NOMO-1 treated with DMSO at 0.1 percent for 48 hours (cell line): ENCODE measurements at regions not wholly inside any gene's neighbourhood (a gene's known extent, or its start where the extent isn't known, plus 50 kb on each side); places are given as distances from the start of the nearest gene placed in this dataset.
A peak's percentile ranks its signal among the peaks of the same experiment; 100 is the strongest.

Experiments
- DNase-seq: peaks from one replicate; lab custom pipeline; 2025; ENCODE audit not compliant: unreplicated experiment; lab: John Stamatoyannopoulos, UW

- DNase-seq, result no peak
Measured at GRCh38 chr7:22913158-22913557, 90.5 kb upstream of the TOMM7 start.

DNA sequence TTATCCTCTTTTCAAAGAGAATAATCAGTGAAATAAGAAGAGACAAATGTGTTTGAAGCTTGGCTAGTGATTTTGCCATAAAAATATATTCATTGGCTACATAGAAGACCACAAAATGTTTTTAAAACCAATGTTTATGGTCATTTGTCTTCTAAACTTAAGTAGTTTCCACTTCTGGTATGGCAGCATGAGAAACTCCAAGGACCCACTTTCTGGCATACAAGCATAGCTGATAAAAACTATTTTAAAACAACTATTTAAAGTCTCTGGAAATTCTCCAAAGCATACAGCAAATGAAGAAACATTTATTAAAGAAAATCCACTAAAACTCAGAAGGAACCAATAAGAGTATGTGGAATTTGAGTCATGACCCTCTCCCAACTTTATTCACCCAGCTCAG lies 89.2 kb upstream of the TOMM7 start:
- DNase-seq, result no peak

DNA sequence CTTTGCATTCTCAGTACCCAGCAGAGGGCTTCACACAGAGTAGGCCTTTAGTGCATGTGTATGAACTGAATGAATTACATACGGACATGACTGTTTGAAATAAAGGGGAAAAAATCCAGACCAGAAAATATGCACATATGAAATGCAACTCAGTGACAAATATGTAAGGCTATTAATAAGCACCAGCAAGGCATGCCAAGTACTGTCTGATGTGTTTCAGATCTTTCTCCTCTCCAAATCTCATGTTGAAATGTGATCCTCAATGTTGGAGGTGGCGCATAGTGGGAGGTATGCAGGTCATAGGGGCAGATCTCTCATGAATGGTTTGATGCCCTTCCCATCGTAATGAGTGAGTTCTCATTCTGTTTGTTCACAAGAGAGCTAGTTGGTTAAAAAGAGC lies 87.3 kb upstream of the TOMM7 start:
- no peak for DNase-seq

DNA sequence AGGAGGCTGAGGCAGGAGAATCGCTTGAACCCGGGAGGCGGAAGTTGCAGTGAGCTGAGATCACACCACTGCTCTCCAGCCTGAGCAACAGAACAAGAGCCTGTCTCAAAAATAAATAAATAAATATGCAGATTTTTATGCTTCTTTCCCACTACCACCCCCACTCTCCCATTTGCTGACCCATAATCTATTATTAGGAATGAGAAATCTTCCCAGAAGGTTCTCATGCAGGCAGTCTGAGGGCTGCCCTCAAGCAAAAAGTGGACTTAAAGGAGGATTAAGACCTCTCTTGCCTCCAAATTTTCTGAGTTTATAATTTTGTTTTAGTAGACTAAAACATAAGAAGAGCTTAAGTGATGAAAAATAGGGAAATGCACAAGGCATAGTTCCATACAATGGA lies 85.2 kb upstream of the TOMM7 start:
- DNase-seq, result no peak

DNA sequence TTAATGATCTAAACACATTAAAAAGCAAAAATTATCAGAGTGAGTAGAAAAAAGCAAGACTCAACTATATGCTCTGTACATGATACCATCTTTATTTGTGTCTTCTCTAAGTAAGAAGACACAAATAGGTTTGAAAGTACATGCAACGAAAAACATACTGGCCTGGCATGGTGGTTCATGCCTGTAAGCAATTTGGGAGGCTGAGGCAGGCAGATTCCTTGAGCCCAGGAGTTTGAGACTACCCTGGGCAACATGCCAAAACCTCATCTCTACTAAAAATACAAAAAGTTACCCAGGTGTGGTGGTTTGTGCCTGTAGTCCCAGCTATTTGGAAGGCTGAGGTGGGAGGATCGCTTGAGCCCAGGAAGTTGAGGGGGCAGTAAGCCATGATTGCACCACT lies 78.1 kb upstream of the TOMM7 start:
- DNase-seq, result no peak

DNA sequence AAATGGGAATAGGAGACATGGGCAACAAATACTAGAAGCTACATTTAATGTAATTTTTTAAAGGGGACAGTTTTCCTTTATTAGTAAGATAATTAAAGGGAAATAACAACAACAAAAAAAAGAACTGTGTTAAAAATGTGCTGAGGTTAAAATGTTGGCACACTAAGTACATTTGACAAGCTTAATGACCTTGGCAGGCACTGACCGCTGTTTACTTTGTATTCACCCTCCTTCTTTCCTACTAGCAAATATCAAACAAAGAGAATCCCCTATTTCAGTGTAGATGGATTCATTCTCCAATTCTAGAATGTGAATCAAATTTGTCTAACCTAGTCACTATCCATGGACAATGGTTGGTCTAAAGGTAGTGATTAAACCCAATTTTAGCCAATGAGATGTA lies 77.5 kb upstream of the TOMM7 start:
- DNase-seq, result no peak

DNA sequence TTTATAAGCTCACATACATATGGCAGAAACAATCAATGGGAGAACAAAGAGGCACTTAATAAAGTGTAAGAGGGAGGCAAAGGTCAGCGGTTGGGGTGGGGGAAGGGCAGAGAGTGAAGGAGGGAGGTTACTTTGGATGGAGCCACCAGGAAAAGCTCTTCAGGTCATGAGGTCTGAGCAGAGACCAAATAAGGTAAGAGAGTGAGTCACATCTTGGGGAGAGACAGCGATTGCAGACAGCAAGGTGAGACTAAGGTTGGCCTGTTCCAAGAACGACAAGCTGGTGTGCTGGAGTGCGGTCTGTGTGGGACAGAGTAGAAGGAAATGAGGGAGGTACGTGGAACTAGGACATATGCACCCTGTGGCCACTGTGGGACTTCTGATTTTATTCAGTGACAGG lies 74.3 kb upstream of the TOMM7 start:
- no peak for DNase-seq

DNA sequence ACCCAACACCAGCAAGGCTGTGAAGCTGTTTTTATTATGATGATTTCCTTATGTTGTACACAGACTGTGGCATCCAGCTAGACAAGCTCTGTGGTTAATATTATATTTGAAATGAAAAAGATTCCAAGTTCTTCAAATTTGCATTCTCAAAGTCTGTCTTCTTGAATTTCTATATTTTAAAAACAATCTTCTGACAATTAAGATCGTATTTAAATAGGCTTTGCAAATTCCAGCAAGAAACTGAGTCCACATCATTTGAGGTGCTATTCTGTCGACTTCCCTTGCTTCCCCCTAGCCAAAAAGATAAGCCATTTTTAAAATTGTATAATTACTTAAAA lies 73.1 kb upstream of the TOMM7 start:
- no peak for DNase-seq

DNA sequence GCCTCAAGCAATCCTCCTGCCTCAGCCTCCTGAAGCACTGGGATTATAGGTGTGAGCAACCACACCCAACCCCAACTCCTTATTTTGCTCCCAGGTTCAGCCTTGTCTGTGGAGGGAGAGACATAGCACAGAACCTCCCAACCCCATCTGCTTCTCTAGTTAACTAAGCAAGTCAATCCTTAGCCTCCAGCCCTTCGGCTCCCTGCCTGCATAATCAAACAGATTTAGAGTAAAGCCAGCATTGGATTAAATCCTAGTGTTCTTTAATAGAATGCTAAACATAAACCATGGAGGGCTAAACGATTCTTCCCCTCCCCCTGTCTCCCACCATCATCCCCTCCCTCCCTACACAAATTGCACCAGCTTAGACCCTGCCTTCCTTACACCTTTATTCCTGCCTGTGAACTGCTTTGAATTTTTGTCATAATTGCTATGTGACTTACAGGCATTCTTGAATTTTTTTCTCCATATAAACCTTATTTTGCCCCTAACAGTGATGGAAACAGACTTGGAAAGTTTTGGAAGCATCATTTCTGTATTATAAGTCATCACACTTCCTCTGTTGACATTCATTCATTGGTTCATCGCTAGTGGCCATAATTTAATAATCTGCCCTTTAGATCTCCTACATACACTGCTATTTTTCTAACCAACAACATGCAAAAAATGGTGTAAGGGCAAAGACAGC lies 72.6 kb upstream of the TOMM7 start:
- no peak for DNase-seq

DNA sequence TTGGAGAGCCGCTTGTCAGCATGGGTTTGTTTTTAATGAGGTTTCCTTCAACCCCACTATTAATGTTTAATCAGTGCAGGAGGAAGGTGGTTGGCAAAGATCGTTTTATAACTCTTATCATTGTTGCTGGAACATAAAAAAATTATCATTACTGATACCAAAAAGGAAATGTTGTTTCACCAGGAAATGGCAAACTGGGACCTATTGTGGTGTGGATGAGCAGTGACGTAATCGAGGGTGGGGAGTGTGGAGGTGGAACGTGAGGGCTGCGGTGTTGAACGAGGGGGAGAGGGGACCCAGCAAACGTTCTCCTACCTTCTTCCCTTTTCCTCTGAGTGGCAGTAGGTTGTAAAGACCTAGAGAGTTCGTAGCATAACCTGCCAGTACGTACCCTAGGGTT lies 71.9 kb upstream of the TOMM7 start:
- no peak for DNase-seq

DNA sequence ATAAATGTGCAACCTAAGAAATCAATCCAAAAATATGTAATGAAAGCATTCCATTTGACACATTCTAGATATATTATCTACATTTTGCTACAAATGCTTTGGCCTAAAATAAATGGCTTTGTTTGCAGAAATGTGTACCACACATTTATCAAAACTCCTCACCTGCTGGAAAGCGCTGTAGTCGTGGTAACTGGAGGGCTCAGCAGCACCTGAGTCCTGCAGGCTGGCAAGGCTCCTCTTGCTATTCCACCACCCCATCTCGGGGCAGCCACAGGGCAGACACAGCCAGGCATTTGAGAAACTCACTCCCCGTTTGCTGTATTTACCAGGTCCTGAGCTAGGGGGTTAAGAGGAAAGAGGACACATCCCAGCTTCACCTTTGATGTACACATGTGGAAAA lies 68.1 kb upstream of the TOMM7 start:
- DNase-seq, result no peak

- peak; percentile 60 for DNase-seq
Measured at GRCh38 chr7:22885797-22886261, 63.2 kb upstream of the TOMM7 start.

GRCh38 chr7:22884911-22885788 lies 62.5 kb upstream of the TOMM7 start:
- peak; percentile 63 for DNase-seq

- DNase-seq, result no peak
Measured at GRCh38 chr7:22882106-22882505, 59.5 kb upstream of the TOMM7 start.

GRCh38 chr7:22879709-22880306 lies 57.2 kb upstream of the TOMM7 start:
- no peak for DNase-seq

DNA sequence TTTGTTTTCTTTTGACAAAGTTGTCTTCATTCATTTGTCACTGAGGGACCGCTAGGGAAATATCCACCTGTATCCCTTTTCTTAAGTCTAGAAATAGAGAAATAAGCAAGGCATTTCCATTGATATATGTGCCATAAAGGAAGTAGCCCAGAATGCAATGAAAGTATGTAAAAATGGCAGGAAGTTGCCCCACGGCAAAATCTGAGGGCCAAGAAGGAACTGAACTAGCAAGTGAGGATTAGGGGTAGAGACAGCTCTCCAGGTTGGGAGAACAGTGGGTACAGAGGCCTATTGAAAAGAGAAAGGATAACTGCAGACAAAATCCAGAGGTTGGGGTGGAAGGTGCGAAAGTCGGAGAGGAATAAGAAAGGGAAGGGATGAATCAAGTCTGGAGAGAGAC lies 56.6 kb upstream of the TOMM7 start:
- peak; percentile 25 for DNase-seq

DNA sequence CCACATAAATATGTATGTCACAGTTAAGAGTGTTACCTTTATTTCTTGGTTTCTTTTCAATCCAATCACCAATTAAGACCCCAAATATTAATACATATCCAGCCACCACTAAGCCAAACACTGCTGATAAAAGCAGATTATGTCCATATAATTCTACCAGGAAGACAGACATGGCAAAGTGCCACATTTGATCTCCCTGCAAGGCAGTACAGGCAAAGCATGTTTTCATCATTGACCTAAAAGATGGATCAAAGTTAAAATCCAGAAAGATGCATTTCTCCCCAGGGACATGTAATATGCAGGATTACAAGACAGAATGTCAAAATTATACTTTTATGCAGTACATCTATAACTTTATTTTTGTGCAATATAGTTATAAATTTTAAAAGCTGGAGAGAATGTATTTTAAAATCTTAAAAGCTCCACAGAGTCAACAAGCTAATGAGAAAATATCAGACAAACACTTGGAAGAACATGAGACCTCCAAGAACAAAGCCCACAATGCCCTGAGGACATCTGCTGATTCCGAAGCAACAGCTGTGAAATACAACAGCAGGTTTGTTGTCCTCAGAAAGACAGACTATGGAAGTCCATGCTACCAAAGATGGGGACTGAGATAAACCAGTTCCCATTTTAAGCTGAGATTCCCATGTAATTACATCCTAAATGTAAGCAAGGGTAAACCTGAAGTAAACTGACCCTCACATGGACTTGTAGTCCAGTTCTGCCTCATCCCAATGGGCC lies 54.5 kb upstream of the TOMM7 start:
- DNase-seq, result no peak

GRCh38 chr7:22875470-22875869 lies 52.8 kb upstream of the TOMM7 start:
- DNase-seq, result no peak

DNA sequence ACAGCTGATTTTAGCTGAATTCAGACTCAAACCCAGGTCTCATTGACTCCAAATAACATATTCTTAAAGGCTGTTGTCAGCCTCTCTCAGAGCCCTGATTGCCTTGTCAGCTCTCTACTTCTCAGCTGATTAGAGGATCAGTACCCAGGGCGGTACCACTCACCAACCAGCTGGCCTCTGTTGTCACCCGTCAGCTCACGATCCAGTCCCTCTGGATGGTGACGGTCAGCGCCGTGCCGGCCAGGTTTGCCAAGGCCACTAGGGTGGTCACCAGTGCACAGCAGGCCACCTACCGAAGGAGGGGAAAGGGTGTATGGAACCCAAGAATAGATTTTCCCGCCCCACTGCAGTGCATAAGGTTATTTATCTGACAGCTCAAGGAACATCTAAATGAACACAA lies 52.3 kb upstream of the TOMM7 start:
- DNase-seq, result no peak
